ENCODE measurements at regions not wholly inside any gene's neighbourhood (a gene's known extent, or its start where the extent isn't known, plus 50 kb on each side); places are given as distances from the start of the nearest gene placed in this dataset.
A peak's percentile ranks its signal among the peaks of the same experiment; 100 is the strongest.

DNA sequence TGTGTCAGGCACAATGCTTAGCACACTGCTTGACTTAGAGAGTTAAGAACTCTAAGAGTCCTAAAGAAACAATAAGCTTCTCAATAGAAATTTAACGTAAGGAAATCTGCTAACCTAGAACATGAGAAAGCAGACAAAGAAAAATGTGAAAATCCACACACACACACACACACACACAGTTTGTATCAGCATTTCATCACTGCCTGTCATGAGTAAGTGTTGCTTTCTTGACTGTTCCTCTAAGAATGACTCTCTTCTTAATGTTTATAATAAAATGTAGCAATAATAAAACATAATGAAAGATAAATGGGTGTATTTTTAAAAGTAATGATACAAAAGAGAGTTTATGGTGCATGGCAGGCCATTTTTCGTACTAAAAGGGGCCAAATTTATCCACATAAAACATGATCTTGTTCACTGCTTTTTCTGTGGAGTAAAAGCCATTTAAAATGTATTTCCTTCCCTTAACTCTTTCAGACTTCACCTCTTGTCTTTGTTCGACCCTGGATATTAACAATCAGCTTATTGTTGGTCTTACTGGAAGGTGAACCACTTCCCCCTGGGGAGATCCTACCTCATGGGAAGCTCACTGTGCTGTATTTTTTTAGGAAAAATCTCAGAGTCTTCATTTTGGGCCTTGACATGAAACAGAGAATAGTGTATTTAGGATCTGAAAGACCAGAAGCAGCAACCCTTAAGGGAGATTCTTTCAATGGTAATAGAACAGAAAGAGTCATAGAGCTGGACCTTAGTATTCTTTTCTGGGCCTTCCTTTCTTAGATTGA lies 107.3 kb upstream of the ANKRD55 start:
- no peak for DNase-seq

DNA sequence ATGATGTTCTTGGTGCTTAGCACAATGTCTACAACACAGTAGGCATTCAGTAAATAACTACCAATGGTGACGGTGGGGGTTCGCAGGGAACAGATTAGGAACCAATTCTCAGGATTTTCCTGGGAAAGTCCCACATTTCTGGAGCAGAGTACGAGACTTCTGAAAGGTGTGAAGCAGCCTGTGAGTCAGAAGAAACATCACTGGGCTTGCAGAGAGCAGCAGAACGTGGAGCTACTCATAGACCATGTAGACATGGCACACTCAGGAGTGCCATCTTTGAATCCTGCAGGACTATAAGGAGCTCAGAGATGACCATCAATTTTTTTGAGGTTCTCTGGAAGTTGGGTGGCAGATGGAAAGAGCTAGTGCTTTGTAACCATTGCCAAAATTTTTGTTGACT lies 106.6 kb upstream of the ANKRD55 start:
- no peak for DNase-seq

- DNase-seq: no peak
Measured at GRCh38 chr5:56337715-56338319, 104.7 kb upstream of the ANKRD55 start.

- DNase-seq: no peak
Measured at GRCh38 chr5:56335212-56335611, 102.1 kb upstream of the ANKRD55 start.

- DNase-seq: no peak
Measured at GRCh38 chr5:56330806-56331205, 97.7 kb upstream of the ANKRD55 start.

GRCh38 chr5:56330167-56330566 lies 97.0 kb upstream of the ANKRD55 start:
- no peak for DNase-seq

- no peak for DNase-seq
Measured at GRCh38 chr5:56329652-56330051, 96.5 kb upstream of the ANKRD55 start.

GRCh38 chr5:56328753-56329560 lies 95.8 kb upstream of the ANKRD55 start:
- peak; percentile 56 to 58 for DNase-seq

DNA sequence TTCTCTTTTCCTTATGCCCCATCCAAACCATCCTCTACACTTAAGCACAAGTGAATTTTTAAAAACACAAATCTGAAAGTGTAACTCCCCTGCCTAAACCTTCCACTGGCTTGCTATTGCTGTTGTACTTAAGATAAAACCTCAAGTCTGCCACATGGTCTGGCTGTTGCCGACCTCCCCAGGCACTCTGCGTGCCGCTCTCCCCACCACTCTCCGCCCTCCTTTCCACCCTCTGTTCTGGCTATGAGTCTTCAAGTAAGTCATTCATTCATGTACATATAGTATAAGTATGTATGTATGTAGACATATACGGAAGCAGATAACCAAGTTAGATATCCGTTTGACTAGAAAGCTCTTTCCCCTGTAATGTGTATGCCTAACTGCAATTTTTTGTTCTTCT lies 94.7 kb upstream of the ANKRD55 start:
- DNase-seq: peak; percentile 78 to 84

- peak; percentile 36 to 38 for DNase-seq
Measured at GRCh38 chr5:56326770-56327169, 93.6 kb upstream of the ANKRD55 start.

DNA sequence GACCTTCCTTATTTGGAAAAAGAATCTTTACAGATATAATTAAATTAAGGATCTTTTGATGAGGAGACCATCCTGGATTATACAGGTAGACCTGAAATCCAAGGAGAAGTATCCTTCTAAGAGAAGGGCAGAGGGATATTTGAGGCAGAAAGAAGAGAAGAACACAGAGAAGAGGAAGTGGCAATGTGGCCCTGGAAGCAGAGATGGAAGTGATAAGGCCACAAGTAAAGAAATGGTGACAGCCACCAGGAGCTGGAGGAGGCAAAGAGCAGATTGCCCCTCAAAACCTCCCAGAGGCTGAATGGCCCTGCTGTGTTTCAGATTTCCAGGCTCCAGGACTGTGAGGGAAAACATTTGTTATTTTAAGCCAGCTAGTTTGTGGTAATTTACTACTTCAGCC lies 93.0 kb upstream of the ANKRD55 start:
- no peak for DNase-seq

- no peak for DNase-seq
Measured at GRCh38 chr5:56325039-56325438, 91.9 kb upstream of the ANKRD55 start.

DNA sequence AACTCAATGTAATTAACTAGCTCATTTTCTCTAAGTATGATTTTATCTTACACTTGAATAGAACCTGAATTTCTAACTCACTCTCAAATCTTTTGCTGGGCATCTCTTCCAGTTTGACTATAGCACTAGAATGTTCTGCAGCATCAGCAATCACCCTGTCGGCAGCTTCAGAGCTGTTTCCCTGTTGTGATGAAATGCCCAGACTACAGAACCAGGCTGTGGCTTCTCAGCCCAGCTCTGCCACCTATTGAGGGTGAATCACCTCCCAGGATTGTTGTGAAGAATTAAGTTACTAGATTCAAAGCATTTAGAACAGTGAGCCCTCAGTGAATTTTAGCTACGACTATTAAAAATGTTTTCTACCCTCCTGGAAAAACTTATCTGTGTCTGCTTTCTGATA lies 90.4 kb upstream of the ANKRD55 start:
- no peak for DNase-seq

DNA sequence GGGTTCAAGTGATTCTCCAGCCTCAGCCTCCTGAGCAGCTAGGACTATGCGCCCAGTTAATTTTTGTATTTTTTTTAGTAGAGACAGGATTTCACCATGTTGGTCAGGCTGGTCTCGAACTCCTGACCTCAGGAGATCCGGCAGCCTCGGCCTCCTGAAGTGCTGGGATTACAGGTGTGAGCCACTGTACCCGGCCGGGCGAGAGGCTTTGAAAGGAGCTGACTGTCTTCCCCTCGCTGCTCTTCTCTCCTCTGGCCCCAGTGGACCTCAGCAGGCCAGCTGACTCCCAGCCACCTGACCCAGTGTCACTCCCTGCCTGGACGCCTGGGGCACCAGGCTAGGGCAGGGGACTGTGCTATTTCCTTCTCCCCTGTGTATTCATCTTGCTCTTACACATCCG lies 89.5 kb upstream of the ANKRD55 start:
- DNase-seq: no peak

DNA sequence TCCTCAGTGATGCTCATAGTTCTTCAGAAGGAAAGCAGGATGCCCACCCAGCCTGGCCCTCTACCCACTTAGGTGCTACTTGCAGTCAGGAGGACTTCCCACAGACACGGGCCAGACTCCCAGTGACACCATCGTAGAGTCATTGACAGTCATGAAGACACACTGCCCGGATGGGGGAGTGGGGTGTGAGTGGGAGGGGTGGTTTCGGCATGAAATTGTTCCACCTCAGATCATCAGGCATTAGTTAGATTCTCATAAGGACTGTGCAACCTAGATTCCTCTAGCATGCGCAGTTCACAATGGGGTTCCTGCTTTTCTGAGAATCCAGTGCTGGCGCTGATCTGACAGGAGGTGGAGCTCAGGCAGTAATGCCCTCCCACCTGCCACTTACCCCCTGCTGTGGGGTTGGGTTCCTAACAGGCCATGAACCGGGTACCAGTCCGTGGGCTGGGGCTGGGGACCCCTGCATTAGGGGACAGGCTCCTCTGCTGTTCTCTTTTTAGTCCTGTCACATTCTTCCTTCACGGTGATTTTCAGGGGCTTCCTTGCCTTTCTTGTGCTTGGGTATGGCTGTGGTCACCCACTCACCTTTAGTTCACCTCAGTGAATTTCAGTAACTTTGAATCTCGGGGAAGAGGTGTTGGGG lies 88.2 kb upstream of the ANKRD55 start:
- DNase-seq: peak; percentile 67 to 68

DNA sequence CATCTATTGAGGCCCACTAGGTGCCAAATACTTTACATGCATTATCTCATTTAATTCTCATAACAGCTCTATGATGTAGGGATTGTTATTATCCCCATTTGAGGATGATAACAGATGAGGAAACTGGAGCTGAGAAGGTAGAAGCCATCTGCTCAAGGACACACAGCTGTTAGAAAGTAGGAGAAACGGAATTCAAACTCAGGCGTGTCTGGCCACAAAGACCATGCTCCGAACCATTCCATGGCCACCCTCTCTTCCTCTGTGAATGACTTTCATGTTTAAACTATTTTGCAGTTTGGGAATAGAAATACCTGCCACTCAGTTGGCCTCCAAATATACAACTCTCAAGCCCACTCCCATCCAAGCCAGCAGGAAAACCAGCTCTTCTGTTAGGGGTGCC lies 87.6 kb upstream of the ANKRD55 start:
- no peak for DNase-seq

DNA sequence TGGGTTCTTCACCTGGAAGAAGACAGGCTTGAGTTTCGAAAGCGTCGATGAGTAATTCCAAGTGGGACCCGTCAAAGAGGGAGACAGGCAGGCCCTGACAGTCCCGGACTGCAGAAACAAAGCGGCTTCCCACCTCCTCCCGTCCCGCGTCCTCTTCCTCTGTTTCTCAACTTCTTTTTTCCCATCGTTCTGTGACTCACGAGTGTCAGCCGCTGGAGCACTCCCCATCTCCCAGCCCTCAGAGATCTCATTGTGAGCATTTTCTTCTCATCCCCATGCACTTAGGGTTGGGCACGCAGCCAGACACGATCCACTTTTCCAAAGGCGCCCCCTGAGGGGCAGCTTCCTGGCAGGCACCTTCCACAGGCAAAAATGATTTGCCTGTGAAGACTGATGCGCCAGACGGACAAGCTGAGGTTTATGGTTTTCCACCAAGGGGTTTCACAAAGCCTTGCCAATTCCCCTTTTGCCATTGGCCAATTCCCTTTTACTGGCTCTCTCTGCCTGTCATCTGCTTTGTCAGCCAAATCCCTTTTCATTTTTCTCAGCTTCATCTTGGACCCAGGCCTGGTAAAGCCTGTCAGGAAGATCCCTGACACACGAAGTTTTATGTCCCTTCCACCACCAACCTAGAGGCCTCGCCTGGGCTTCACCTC lies 86.5 kb upstream of the ANKRD55 start:
- DNase-seq: no peak

DNA sequence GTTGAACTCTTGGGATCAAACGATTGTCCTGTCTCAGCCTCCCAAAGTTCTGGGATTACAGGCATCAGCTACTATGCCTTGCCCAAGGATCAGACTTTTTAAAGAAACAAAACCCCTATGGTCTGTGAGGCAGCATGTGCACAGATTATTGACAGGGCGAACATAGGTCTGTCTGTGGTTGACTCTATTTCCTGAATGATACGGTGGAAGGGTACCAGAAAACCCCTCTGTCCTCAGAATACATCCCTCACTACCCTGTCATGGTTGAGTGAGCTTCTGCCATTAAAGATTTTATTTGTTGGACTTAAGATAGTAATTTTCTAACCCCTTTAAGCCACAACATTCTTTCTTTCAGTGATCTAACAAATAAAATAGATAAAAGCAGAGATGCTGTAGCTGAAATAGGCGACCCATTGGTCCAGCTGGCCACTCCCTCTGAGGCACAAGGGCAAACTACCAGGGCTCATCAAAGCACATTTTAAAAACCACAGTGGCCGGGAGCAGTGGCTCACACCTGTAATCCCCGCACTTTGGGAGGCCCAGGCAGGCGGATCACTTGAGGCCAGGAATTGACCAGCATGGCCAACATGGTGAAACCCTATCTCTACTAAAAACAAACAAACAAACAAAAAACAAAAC lies 84.9 kb upstream of the ANKRD55 start:
- no peak for DNase-seq

GRCh38 chr5:56316299-56316994 lies 83.3 kb upstream of the ANKRD55 start:
- no peak for DNase-seq

DNA sequence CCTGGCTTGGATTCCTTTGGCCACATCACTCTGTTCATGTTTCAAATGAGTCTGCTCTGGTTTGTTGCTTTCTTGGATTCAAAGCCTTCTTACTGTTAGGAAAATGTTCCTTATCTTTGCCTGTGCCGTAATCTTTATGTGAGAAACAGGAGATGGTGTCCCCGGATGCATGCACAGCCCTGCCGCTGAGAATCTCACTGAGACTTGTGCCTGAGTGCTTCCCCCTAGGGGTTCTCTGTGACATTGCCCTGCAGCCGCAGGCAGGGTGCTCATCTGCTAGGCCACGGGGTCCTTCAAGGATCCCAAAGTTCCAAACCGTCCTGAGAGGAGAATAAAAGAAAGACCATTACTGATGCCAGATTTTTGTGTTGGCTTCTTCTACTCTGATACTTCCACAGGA lies 81.4 kb upstream of the ANKRD55 start:
- no peak for DNase-seq

- no peak for DNase-seq
Measured at GRCh38 chr5:56313596-56313995, 80.5 kb upstream of the ANKRD55 start.
